B cell (primary cell): ENCODE measurements at regions not wholly inside any gene's neighbourhood (a gene's known extent, or its start where the extent isn't known, plus 50 kb on each side); places are given as distances from the start of the nearest gene placed in this dataset.

Experiments
- ATAC-seq: fragments of 200-7000 bp; cut with Tn5 transposase; one replicate; pipeline ENCODE4 v1.10.0; 2021; ENCODE audit warnings: low read depth, mild to moderate bottlenecking, moderate number of reproducible peaks, moderate library complexity
- CTCF ChIA-PET: fragments of 350-600 bp; sonication (Branson Sonifier 250); formaldehyde crosslinking; loops from one replicate; lab custom pipeline; 2021; ENCODE audit warnings: antibody characterized with exemption, inconsistent platforms; lab: Charles Lee
- POLR2A ChIA-PET: fragments of 350-600 bp; sonication (Branson Sonifier 250); formaldehyde crosslinking; loops from one replicate; lab custom pipeline; 2021; ENCODE audit warnings: antibody characterized with exemption; lab: Charles Lee
- DNase-seq: peaks from one replicate; pipeline ENCODE4 v3.0.0; 2013
- H2AFZ ChIP-seq: 2 replicates; pipeline ENCODE4 v1.6.1; 2012; ENCODE audit warnings: mild to moderate bottlenecking, low read depth, low read length; ENCODE audit not compliant: insufficient read depth, poor library complexity, severe bottlenecking
- H3K27ac ChIP-seq, 2 donors: 1 replicate in 1 of 2; 2 replicates in 1 of 2; pipeline ENCODE4 v1.5.1; 2012 to 2013; ENCODE audit warnings: low read length in 2 of 2, mild to moderate bottlenecking in 2 of 2, moderate library complexity in 1 of 2
- H3K27me3 ChIP-seq, 4 experiments: fragments of 200-600 bp in 1 of 4; sonication (generic) in 1 of 4; replicated peaks in 1 of 4; 1 replicate in 2 of 4; 2 replicates in 2 of 4; pipeline versions ENCODE4 v1.6.1 to v1.7.0; 2013 to 2016; ENCODE audit warnings: low read length in 3 of 4, mild to moderate bottlenecking in 2 of 4, mixed read lengths in 1 of 4, moderate library complexity in 1 of 4; ENCODE audit not compliant: insufficient read depth in 4 of 4, control insufficient read depth in 3 of 4; ENCODE audit errors: control extremely low read depth in 1 of 4
- H3K36me3 ChIP-seq, 2 experiments: replicated peaks in 1 of 2; 1 replicate in 1 of 2; 2 replicates in 1 of 2; pipeline versions ENCODE4 v1.6.1 to v1.7.1; 2013; ENCODE audit warnings: low read length in 1 of 2; ENCODE audit not compliant: insufficient read depth in 2 of 2, control insufficient read depth in 1 of 2; ENCODE audit errors: control extremely low read depth in 1 of 2, extremely low read depth in 1 of 2
- H3K4me1 ChIP-seq, 2 donors: fragments of 200-600 bp in 1 of 2; sonication (generic) in 1 of 2; 1 replicate in 1 of 2; 2 replicates in 1 of 2; pipeline versions ENCODE4 v1.5.1 to v1.6.1; 2013 to 2017; ENCODE audit warnings: low read length in 2 of 2; ENCODE audit not compliant: control insufficient read depth in 2 of 2, insufficient read depth in 2 of 2
- H3K4me2 ChIP-seq: replicated peaks from 2 replicates; pipeline ENCODE3; 2012; ENCODE audit warnings: mild to moderate bottlenecking, low read depth, low read length; ENCODE audit not compliant: poor library complexity, severe bottlenecking
- H3K4me3 ChIP-seq, 5 experiments: fragments of 200-600 bp in 1 of 5; sonication (generic) in 1 of 5; 1 replicate in 3 of 5; 2 replicates in 2 of 5; pipeline versions ENCODE4 v1.5.1 to v1.7.0; 2011 to 2016; ENCODE audit warnings: low read length in 4 of 5, mild to moderate bottlenecking in 4 of 5, low read depth in 2 of 5, control low read depth in 1 of 5, moderate library complexity in 1 of 5; ENCODE audit not compliant: insufficient read depth in 1 of 5; ENCODE audit errors: control extremely low read depth in 1 of 5, extremely low read depth in 1 of 5
- H3K79me2 ChIP-seq: fragments of 200-600 bp; sonication (generic); one replicate; pipeline ENCODE4 v1.6.0; 2016; ENCODE audit warnings: low read length; ENCODE audit not compliant: control insufficient read depth, insufficient read depth
- H3K9ac ChIP-seq: fragments of 200-600 bp; sonication (generic); 2 replicates; pipeline ENCODE4 v1.6.1; 2017; ENCODE audit warnings: mild to moderate bottlenecking, low read length, moderate library complexity
- H3K9me3 ChIP-seq, 3 donors: one replicate each; pipeline versions ENCODE4 v1.6.1 to v1.7.1; 2013; ENCODE audit warnings: low read length in 2 of 3; ENCODE audit not compliant: control insufficient read depth in 2 of 3, insufficient read depth in 1 of 3; ENCODE audit errors: control extremely low read depth in 1 of 3
- H4K20me1 ChIP-seq: 2 replicates; pipeline ENCODE4 v1.6.0; 2012; ENCODE audit warnings: mild to moderate bottlenecking, low read length; ENCODE audit not compliant: insufficient read depth, control insufficient read depth, poor library complexity, severe bottlenecking
- H3K27ac Mint-ChIP-seq: one replicate; pipeline ENCODE4 v1.8.0; 2021; ENCODE audit warnings: mixed read lengths
- H3K27me3 Mint-ChIP-seq: one replicate; pipeline ENCODE4 v1.8.0; 2021; ENCODE audit warnings: mixed read lengths
- H3K4me1 Mint-ChIP-seq: one replicate; pipeline ENCODE4 v1.8.0; 2021; ENCODE audit warnings: mixed read lengths
- H3K4me3 Mint-ChIP-seq: one replicate; pipeline ENCODE4 v1.8.0; 2021; ENCODE audit warnings: mixed read lengths
- H3K9me3 Mint-ChIP-seq: one replicate; pipeline ENCODE4 v1.8.0; 2022; ENCODE audit warnings: mixed read lengths; ENCODE audit not compliant: insufficient read depth
- CTCF ChIP-seq: fragments of 200-600 bp; IDR thresholded peaks from one replicate; pipeline ENCODE4 v1.8.0; 2022; ENCODE audit warnings: antibody characterized with exemption, mild to moderate bottlenecking
- EZH2 ChIP-seq: IDR thresholded peaks from 2 replicates; pipeline ENCODE4 v1.6.1; 2012; ENCODE audit warnings: borderline replicate concordance, low read depth, mild to moderate bottlenecking, moderate library complexity, low read length; ENCODE audit not compliant: insufficient read depth, poor library complexity, severe bottlenecking
- WGBS: methylation state at CpG from one replicate; pipeline ENCODE4 v1.1.5; 2013; ENCODE audit warnings: missing lambda C conversion rate; ENCODE audit not compliant: insufficient coverage; 5-methylcytosine and 5-hydroxymethylcytosine counted together
- intact Hi-C: fragments of 100-400 bp; cut with micrococcal nuclease; formaldehyde crosslinking; loops from one replicate; pipeline ENCODE4 v1.10.0; 2022

GRCh38 chr18:38421021-38421420 lies 855.4 kb upstream of the CELF4 start:
- peaks cover 4% of the 10 kb centered on the region for H3K9me3 Mint-ChIP-seq
- H4K20me1 ChIP-seq: no peaks in the 10 kb centered on the region
- H3K4me1 ChIP-seq: no peaks in the 10 kb centered on the region
- no peak for DNase-seq
- no peak overlapping the region for H3K9ac ChIP-seq
- no peak for TF ChIP-seq CTCF
- no peak for TF ChIP-seq EZH2
- H3K27me3 ChIP-seq: no peaks in the 10 kb centered on the region
- no peak overlapping the region for H2AFZ ChIP-seq
- H3K4me1 Mint-ChIP-seq: no peaks in the 10 kb centered on the region
- no peak overlapping the region for H3K4me2 ChIP-seq
- WGBS: 88% methylated on average over 8 of the region's 10 CpGs
- H3K36me3 ChIP-seq: no peaks in the 10 kb centered on the region
- CTCF ChIA-PET: no interaction called here
- peaks cover 0 to 4% (median 0%) of the 10 kb centered on the region in 3 donors for H3K9me3 ChIP-seq
- ATAC-seq: no peak
- no peak overlapping the region for H3K4me3 ChIP-seq
- H3K4me3 Mint-ChIP-seq: no peak overlapping the region
- no peaks in the 10 kb centered on the region for H3K27me3 Mint-ChIP-seq
- no peak overlapping the region for H3K27ac Mint-ChIP-seq
- intact Hi-C loops: no loop called here
- H3K79me2 ChIP-seq: no peaks in the 10 kb centered on the region
- POLR2A ChIA-PET: no interaction called here
- no peak overlapping the region for H3K27ac ChIP-seq

- Histone ChIP-seq H3K27me3 (no peaks in the 10 kb centered on the region), H3K36me3 (no peaks in the 10 kb centered on the region), H3K4me1 (no peaks in the 10 kb centered on the region), H3K27ac (no peak overlapping the region), H3K4me2 (no peak overlapping the region), H3K4me3 (no peak overlapping the region), H3K79me2 (no peaks in the 10 kb centered on the region), H2AFZ (no peak overlapping the region), H4K20me1 (no peaks in the 10 kb centered on the region), H3K9ac (no peak overlapping the region), H3K9me3 (peaks cover 0 to 4% (median 0%) of the 10 kb centered on the region in 3 donors)
- ChIA-PET POLR2A (no interaction called here), CTCF (no interaction called here)
- 81% methylated on average over 3 of the region's 3 CpGs for WGBS
- DNase-seq (no peak), ATAC-seq (no peak)
- no peaks in the 10 kb centered on the region for H3K27me3 Mint-ChIP-seq
- TF ChIP-seq EZH2 (no peak), CTCF (no peak)
- no peak overlapping the region for H3K27ac Mint-ChIP-seq
- H3K9me3 Mint-ChIP-seq: peaks cover 4% of the 10 kb centered on the region
- H3K4me3 Mint-ChIP-seq: no peak overlapping the region
- H3K4me1 Mint-ChIP-seq: no peaks in the 10 kb centered on the region
- intact Hi-C loops: no loop called here
Measured at GRCh38 chr18:38420611-38421010, 855.0 kb upstream of the CELF4 start.
